ENCODE measurements at regions not wholly inside any gene's neighbourhood (a gene's known extent, or its start where the extent isn't known, plus 50 kb on each side); places are given as distances from the start of the nearest gene placed in this dataset.
A peak's percentile ranks its signal among the peaks of the same experiment; 100 is the strongest.
"Not testable (repeated sequence)": the region's sequence is repeated elsewhere in the genome, so short reads cannot be mapped to it uniquely, and the experiment has no call there.

DNA sequence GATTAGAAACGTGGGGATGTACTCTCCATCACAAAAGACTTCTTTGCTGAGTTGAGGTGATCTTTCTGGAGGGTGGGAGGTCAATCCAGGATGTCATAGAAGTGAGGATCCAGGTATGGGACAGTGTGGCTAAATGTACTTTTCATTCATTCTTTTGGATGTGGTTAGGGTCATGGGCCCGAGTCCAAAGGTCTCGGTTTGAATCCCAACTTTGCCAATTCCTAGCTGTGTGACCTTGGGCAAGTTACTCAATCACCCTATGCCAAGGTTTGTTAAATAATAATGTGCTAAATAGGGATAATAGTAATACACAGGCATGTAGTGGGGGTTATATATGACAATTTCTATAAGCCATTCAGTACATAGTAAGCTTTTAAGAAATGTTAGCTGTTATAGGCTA is 91.4 kb downstream of the SAMD9 start:
- Histone ChIP-seq H3K4me3 (ENCODE audit: low read length) (no peak overlapping the region), H3K4me2 (ENCODE audit: low read length) (no peak overlapping the region), H3K27me3 (ENCODE audit: insufficient read depth, low read depth, low read length) (no peaks in the 10 kb centered on the region), H2AFZ (ENCODE audit: low read depth, low read length) (no peak overlapping the region), H3K9me2 (ENCODE audit: insufficient read depth, low read length) (no peaks in the 10 kb centered on the region), H3F3A (ENCODE audit: insufficient read depth, low read length, poor library complexity, severe bottlenecking) (no peaks in the 10 kb centered on the region), H3K9ac (ENCODE audit: low read length) (no peak overlapping the region), H3K79me2 (replicated peaks; ENCODE audit: insufficient read depth, low read length) (no peaks in the 10 kb centered on the region), H3K36me3 (ENCODE audit: insufficient read depth, low read length) (no peaks in the 10 kb centered on the region), H3K27ac (ENCODE audit: low read length) (no peak overlapping the region), H4K20me1 (ENCODE audit: insufficient read depth) (no peaks in the 10 kb centered on the region), H3K9me3 (ENCODE audit: low read length) (no peaks in the 10 kb centered on the region)
- TF ChIP-seq TAF1 (IDR thresholded peaks at IDR 0.05; ENCODE audit: low read depth) (no peak), EP300 (conservative IDR thresholded peaks at IDR 0.05; ENCODE audit: poor library complexity, severe bottlenecking) (no peak), SMC3 (conservative IDR thresholded peaks at IDR 0.05; ENCODE audit: poor library complexity) (no peak), RAD21 (conservative IDR thresholded peaks at IDR 0.05) (no peak), POLR2AphosphoS5 (IDR thresholded peaks at IDR 0.05) (no peak), MXI1 (conservative IDR thresholded peaks at IDR 0.05; ENCODE audit: poor library complexity, severe bottlenecking) (no peak), EZH2 (IDR thresholded peaks at IDR 0.05; ENCODE audit: borderline replicate concordance, insufficient read depth, low read length, poor library complexity, severe bottlenecking) (no peak)
- TF ChIP-seq, protein P1, sequence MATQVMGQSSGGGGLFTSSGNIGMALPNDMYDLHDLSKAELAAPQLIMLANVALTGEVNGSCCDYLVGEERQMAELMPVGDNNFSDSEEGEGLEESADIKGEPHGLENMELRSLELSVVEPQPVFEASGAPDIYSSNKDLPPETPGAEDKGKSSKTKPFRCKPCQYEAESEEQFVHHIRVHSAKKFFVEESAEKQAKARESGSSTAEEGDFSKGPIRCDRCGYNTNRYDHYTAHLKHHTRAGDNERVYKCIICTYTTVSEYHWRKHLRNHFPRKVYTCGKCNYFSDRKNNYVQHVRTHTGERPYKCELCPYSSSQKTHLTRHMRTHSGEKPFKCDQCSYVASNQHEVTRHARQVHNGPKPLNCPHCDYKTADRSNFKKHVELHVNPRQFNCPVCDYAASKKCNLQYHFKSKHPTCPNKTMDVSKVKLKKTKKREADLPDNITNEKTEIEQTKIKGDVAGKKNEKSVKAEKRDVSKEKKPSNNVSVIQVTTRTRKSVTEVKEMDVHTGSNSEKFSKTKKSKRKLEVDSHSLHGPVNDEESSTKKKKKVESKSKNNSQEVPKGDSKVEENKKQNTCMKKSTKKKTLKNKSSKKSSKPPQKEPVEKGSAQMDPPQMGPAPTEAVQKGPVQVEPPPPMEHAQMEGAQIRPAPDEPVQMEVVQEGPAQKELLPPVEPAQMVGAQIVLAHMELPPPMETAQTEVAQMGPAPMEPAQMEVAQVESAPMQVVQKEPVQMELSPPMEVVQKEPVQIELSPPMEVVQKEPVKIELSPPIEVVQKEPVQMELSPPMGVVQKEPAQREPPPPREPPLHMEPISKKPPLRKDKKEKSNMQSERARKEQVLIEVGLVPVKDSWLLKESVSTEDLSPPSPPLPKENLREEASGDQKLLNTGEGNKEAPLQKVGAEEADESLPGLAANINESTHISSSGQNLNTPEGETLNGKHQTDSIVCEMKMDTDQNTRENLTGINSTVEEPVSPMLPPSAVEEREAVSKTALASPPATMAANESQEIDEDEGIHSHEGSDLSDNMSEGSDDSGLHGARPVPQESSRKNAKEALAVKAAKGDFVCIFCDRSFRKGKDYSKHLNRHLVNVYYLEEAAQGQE (IDR thresholded peaks at IDR 0.05; ENCODE audit: borderline replicate concordance), result no peak
- TF ChIP-seq, protein P2, sequence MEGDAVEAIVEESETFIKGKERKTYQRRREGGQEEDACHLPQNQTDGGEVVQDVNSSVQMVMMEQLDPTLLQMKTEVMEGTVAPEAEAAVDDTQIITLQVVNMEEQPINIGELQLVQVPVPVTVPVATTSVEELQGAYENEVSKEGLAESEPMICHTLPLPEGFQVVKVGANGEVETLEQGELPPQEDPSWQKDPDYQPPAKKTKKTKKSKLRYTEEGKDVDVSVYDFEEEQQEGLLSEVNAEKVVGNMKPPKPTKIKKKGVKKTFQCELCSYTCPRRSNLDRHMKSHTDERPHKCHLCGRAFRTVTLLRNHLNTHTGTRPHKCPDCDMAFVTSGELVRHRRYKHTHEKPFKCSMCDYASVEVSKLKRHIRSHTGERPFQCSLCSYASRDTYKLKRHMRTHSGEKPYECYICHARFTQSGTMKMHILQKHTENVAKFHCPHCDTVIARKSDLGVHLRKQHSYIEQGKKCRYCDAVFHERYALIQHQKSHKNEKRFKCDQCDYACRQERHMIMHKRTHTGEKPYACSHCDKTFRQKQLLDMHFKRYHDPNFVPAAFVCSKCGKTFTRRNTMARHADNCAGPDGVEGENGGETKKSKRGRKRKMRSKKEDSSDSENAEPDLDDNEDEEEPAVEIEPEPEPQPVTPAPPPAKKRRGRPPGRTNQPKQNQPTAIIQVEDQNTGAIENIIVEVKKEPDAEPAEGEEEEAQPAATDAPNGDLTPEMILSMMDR (IDR thresholded peaks at IDR 0.05; ENCODE audit: poor library complexity, severe bottlenecking), result no peak

DNA sequence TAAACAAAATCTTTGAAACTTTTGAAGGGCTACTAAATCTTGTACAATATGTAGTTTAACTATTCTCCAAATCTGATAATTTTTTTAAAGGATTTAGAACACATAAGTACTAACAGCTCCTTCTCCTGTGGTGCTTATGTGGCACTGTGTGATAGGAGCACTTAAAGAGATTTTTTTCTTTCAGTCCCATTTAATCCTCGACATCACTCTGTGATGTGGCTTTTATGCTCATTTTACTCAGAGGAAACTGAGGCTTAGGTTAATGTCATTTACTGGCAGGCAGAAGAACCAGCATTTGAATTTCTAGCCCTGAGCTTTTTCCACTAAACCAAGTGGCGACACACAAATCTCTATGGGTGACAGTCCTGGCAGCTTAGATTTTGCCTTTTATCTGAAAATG is 92.4 kb downstream of the SAMD9 start:
- no peaks in the 10 kb centered on the region for H3F3A ChIP-seq (ENCODE audit: insufficient read depth, low read length, poor library complexity, severe bottlenecking)
- no peaks in the 10 kb centered on the region for H3K9me3 ChIP-seq (ENCODE audit: low read length)
- H3K27me3 ChIP-seq (ENCODE audit: insufficient read depth, low read depth, low read length), result no peaks in the 10 kb centered on the region
- no peak overlapping the region for H3K4me3 ChIP-seq (ENCODE audit: low read length)
- H4K20me1 ChIP-seq (ENCODE audit: insufficient read depth), result no peaks in the 10 kb centered on the region
- no peaks in the 10 kb centered on the region for H3K36me3 ChIP-seq (ENCODE audit: insufficient read depth, low read length)
- peak overlapping the region; percentile 5 for H3K27ac ChIP-seq (ENCODE audit: low read length)
- H2AFZ ChIP-seq (ENCODE audit: low read depth, low read length), result no peak overlapping the region
- no peak overlapping the region for H3K9ac ChIP-seq (ENCODE audit: low read length)
- no peak for TF ChIP-seq POLR2AphosphoS5 (IDR thresholded peaks at IDR 0.05)
- TF ChIP-seq, protein P2 (IDR thresholded peaks at IDR 0.05; ENCODE audit: poor library complexity, severe bottlenecking), result no peak
- TF ChIP-seq EP300 (conservative IDR thresholded peaks at IDR 0.05; ENCODE audit: poor library complexity, severe bottlenecking), result no peak
- no peak for TF ChIP-seq TAF1 (IDR thresholded peaks at IDR 0.05; ENCODE audit: low read depth)
- TF ChIP-seq, protein P1 (IDR thresholded peaks at IDR 0.05; ENCODE audit: borderline replicate concordance), result no peak
- no peak for TF ChIP-seq SMC3 (conservative IDR thresholded peaks at IDR 0.05; ENCODE audit: poor library complexity)
- TF ChIP-seq MXI1 (conservative IDR thresholded peaks at IDR 0.05; ENCODE audit: poor library complexity, severe bottlenecking), result no peak
- no peak for TF ChIP-seq RAD21 (conservative IDR thresholded peaks at IDR 0.05)
- TF ChIP-seq EZH2 (IDR thresholded peaks at IDR 0.05; ENCODE audit: borderline replicate concordance, insufficient read depth, low read length, poor library complexity, severe bottlenecking), result no peak
- no peaks in the 10 kb centered on the region for H3K9me2 ChIP-seq (ENCODE audit: insufficient read depth, low read length)
- no peak overlapping the region for H3K4me2 ChIP-seq (ENCODE audit: low read length)
- H3K79me2 ChIP-seq (replicated peaks; ENCODE audit: insufficient read depth, low read length), result no peaks in the 10 kb centered on the region

DNA sequence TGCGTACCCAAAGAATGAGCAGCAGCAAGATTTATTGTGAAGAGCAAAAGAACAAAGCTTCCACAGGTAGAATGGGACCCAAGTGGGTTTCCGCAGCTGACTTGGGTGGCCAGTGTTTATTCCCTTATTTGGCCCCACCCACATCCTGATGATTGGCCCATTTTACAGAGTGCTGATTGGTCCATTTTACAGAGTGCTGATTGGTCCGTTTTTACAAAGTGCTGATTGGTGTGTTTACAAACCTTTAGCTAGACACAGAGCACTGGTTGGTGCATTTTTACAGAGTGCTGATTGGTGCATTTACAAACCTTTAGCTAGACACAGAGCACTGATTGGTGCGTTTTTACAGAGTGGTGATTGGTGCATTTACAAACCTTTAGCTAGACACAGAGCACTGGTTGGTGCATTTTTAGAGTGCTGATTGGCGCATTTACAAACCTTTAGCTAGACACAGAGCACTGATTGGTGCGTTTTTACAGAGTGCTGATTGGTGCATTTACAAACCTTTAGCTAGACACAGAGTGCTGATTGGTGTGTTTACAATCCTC is 94.8 kb downstream of the SAMD9 start:
- not testable (repeated sequence) for H3K36me3 ChIP-seq (ENCODE audit: insufficient read depth, low read length); H3K27me3 ChIP-seq (ENCODE audit: insufficient read depth, low read depth, low read length); H3K9me2 ChIP-seq (ENCODE audit: insufficient read depth, low read length); H3K9ac ChIP-seq (ENCODE audit: low read length); H3K4me2 ChIP-seq (ENCODE audit: low read length); H3K79me2 ChIP-seq (replicated peaks; ENCODE audit: insufficient read depth, low read length); H3K9me3 ChIP-seq (ENCODE audit: low read length); H3K27ac ChIP-seq (ENCODE audit: low read length); H2AFZ ChIP-seq (ENCODE audit: low read depth, low read length); H4K20me1 ChIP-seq (ENCODE audit: insufficient read depth); H3K4me3 ChIP-seq (ENCODE audit: low read length); H3F3A ChIP-seq (ENCODE audit: insufficient read depth, low read length, poor library complexity, severe bottlenecking)

Measured in neural cell (in vitro differentiated cells).